Muscle layer of duodenum (tissue), 2 donors: ENCODE measurements at regions not wholly inside any gene's neighbourhood (a gene's known extent, or its start where the extent isn't known, plus 50 kb on each side); places are given as distances from the start of the nearest gene placed in this dataset.

Source experiments
- H3K27ac ChIP-seq: one replicate; pipeline ENCODE4 v1.7.0; 2013; ENCODE audit warnings: mild to moderate bottlenecking, low read length
- H3K27me3 ChIP-seq: one replicate; pipeline ENCODE4 v1.7.0; 2013; ENCODE audit warnings: low read depth, mild to moderate bottlenecking, control low read depth, low read length
- H3K36me3 ChIP-seq, 2 donors: one replicate each; pipeline ENCODE4 v1.7.0; 2013; ENCODE audit warnings: low read length in 2 of 2, control low read depth in 1 of 2, mild to moderate bottlenecking in 1 of 2; ENCODE audit not compliant: insufficient read depth in 2 of 2, control insufficient read depth in 1 of 2
- H3K4me1 ChIP-seq, 2 donors: one replicate each; pipeline ENCODE4 v1.7.0; 2013; ENCODE audit warnings: low read length in 2 of 2, mild to moderate bottlenecking in 2 of 2, control low read depth in 1 of 2, moderate library complexity in 1 of 2; ENCODE audit not compliant: insufficient read depth in 2 of 2, control insufficient read depth in 1 of 2
- H3K4me3 ChIP-seq, 2 donors: one replicate each; pipeline ENCODE4 v1.7.0; 2013; ENCODE audit warnings: low read length in 2 of 2, low read depth in 1 of 2, mild to moderate bottlenecking in 1 of 2
- H3K9me3 ChIP-seq, 2 donors: one replicate each; pipeline ENCODE4 v1.7.0; 2013; ENCODE audit warnings: low read length in 2 of 2, control low read depth in 1 of 2, mild to moderate bottlenecking in 1 of 2; ENCODE audit not compliant: control insufficient read depth in 1 of 2
- donor health status: healthy.

DNA sequence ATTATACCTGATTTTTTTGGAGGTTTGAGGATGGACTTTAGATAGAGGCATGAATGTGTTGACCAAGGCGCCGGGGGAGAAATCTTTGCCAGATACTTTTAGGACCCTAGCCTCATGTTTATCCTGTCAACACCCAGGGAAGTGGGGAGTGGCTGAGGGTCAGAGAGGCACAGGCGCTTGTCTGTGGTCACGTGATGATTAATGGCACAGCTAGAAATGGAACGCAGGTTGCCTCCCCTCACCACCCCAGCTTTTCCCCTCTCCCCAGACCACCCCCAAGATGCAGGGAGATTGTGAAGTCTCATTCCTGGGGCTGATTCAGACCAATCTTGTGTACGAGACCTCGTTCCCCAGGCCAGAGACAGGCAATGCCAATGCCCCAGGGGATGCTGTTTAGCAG is 218.4 kb upstream of the LINGO1 start:
- Histone ChIP-seq H3K27me3 (peaks cover 4% of the 10 kb centered on the region), H3K4me3 (no peak overlapping the region), H3K27ac (no peak overlapping the region), H3K36me3 (no peaks in the 10 kb centered on the region), H3K4me1 (no peaks in the 10 kb centered on the region), H3K9me3 (peaks cover 6 to 8% of the 10 kb centered on the region in 2 donors)

DNA sequence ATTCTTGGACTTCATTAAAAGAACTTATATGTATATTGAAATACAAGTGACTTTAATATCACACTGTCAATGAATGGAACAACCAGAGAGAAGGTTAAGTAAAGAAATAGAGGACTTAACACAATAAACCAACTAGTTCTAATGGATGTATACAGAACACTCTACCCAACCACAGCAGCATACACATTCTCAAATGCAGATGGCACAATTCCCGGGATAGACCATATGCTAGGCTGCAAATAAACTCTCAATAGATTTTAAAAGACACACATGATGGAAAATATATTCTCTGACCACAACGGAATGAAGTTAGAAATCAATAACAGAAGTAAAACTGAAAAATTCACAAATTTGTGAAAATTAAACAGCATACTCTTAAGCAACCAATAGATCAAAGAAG is 214.3 kb upstream of the LINGO1 start:
- Histone ChIP-seq H3K4me1 (no peaks in the 10 kb centered on the region), H3K36me3 (no peaks in the 10 kb centered on the region), H3K9me3 (peaks cover 6 to 14% of the 10 kb centered on the region in 2 donors), H3K27me3 (peaks cover 4% of the 10 kb centered on the region), H3K27ac (no peak overlapping the region), H3K4me3 (no peak overlapping the region)

DNA sequence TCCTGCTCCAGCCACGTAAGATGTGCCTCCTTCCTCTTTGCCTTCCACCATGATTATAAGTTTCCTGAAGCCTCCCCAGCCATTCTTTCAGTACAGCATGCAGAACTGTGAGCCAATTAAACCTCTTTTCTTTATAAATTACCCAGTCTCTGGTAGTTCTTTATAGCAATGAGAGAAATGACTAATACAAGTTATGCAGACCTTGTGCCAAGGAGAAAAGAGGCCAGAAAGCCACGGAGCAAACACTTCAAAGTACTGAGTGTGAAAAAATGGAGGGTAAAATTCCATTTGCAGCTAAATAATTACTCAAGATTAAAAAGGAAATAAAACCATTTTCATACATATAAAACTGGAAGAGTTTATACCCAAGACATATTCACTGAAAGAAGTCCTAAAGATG is 213.6 kb upstream of the LINGO1 start:
- Histone ChIP-seq H3K36me3 (no peaks in the 10 kb centered on the region), H3K27me3 (peaks cover 2% of the 10 kb centered on the region), H3K9me3 (peaks cover 6 to 14% of the 10 kb centered on the region in 2 donors), H3K4me1 (no peaks in the 10 kb centered on the region), H3K27ac (no peak overlapping the region), H3K4me3 (no peak overlapping the region)

DNA sequence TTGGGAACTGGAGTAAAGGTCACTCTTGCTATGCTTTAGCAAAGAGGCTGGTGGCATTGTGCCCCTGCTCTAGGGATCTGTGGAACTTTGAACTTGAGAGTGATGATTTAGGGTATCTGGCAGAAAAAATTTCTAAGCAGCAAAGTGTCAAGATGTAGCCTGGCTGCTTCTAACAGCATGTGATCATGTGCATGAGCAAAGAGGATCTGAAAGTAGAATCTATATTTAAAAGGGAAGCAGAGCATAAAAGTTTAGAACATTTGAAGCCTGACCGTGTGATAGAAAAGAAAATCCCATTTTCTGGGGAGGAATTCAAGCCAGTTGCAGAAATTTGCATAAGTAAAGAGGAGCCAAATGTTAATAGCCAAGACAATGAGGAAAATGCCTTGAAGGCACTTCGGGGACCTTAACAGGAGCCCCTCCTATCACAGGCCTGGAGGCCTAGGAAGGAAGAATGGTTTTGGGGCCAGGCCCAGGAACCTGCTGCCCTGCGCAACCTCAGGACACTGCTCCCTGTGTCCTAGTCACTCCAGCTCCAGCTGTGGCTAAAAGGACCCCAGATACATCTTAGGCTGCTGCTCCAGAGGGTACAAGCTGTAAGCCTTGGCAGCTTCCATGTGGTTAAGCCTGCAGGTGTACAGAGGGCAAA is 212.2 kb upstream of the LINGO1 start:
- H3K36me3 ChIP-seq: no peaks in the 10 kb centered on the region
- H3K9me3 ChIP-seq: peaks cover under 1 to 6% of the 10 kb centered on the region in 2 donors
- H3K27ac ChIP-seq: no peak overlapping the region
- H3K4me3 ChIP-seq: no peak overlapping the region
- H3K4me1 ChIP-seq: no peaks in the 10 kb centered on the region
- H3K27me3 ChIP-seq: no peaks in the 10 kb centered on the region

DNA sequence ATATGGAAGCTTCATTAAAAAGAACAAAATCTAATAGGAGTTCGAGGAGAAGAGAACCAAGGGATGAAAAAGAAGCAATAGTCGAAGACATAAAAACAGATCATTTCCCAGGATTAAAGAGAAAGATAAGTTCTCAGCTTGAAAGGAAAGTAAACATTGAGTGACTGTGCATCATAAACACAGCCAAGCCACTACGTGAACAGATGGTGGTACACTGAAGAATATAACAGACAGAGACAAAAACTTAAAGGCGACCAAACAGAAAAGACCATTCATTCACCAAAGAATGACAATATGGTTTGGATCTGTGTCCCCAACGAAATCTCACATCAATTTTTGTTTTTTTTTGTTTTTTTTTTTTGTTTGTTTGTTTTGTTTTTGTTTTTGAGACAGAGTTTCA is 210.8 kb upstream of the LINGO1 start:
- Histone ChIP-seq H3K9me3 (peaks cover 0 to 6% of the 10 kb centered on the region in 2 donors), H3K27me3 (no peaks in the 10 kb centered on the region), H3K36me3 (no peaks in the 10 kb centered on the region), H3K27ac (no peak overlapping the region), H3K4me3 (no peak overlapping the region), H3K4me1 (no peaks in the 10 kb centered on the region)

DNA sequence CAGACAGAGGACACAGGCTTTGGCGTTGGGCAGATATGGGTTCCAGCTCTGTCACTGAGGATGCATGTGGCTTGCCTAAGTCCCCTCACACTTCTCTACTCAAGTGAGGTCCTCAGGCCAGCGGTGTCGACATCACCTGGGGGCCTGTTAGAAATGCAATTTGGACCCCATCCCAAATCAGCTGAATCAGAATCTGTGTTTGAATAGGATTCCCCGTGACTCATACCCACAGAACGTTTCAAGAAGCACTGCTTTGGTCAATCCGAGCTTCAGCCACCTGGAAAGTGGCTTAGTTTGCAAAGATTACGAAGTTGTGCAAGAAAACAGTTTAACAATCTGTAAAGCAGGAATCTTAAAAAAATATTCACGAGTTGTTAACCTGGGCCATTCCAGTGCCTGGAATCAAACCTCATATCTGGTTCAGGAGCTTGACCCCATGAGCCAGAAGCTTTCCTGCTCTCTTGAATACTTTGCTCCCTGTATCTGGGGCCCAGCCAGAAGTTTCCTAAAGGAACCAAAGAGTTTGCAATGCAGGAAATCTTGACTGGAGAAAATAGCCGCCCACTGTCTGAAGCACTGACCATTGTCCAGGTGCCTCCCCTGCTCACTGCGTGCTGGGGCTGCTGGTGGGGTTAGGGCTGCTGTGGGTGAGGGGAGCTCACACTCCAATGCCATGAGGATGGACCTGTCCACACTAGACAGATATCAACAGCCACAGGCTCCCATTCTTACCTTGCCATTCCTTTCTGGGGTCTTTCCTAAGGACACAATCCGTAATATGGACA is 208.5 kb upstream of the LINGO1 start:
- Histone ChIP-seq H3K36me3 (no peaks in the 10 kb centered on the region), H3K9me3 (peaks cover 0 to 6% of the 10 kb centered on the region in 2 donors), H3K4me1 (no peaks in the 10 kb centered on the region), H3K4me3 (no peak overlapping the region), H3K27ac (no peak overlapping the region), H3K27me3 (no peaks in the 10 kb centered on the region)

DNA sequence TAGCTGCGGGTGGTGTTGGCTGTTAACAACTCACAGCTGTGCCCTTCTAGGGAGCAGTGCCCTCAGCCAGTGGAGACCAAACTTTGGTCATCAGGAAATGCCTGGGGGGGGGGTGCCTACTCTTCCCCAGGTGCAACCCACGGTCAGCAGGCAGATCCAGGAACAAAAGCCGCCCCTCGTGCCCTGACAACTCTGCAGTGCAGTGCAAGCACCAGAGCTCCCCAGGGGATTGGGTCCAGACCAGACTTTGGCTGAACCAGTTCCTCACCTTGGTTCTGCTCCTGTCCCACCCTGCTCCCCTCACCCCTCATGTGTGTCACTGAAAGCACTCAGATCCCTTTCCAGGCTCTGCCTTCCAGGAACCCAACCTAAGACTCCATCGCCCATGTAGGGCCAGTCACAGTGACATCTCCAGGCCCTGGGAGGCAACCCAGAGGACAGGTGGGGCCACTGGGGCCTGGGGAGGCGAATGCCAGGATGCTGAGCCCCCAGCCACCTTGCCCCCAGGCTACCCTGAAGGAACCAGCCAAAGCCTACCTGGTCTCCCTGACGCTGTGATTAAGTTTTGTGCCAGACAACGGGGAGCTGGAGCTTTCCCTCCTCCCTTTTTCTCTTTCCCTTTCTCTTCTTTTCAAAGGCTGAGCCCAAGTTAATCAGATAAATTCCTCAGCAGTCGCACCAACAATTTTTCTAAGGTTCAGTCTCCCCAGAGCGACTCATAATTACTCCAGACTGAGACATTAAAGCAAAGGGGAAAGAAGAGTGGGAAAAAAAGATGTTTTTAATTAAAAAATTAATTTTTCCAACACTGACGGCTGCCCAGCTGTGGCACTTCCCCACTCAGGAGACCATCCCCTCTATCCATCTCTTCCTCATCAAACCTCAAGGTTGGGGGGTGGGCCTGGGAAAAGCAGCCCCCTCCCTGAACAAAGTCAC is 207.5 kb upstream of the LINGO1 start:
- H3K4me3 ChIP-seq: no peak overlapping the region
- no peaks in the 10 kb centered on the region for H3K27me3 ChIP-seq
- no peaks in the 10 kb centered on the region for H3K4me1 ChIP-seq
- H3K27ac ChIP-seq: no peak overlapping the region
- no peaks in the 10 kb centered on the region for H3K36me3 ChIP-seq
- peaks cover 0 to 2% of the 10 kb centered on the region in 2 donors for H3K9me3 ChIP-seq

DNA sequence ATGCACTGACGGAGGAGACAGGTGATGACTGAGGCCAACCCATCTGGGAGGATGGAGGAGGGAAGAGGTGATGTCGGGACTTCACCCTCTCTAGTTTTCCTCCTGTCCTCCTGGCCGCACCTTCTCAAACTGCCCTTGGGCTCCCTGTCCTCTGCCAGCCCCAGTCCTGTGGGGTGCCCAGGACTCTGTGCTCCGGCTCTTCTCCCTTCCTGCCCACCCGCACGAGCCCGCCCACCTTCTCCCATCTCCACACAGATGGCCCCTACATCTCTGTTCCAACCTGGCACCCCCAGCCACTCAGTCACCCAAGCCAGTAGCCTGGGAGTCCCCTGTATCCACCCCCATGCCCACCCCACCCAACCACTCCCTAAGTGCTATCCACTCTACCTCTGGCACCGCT is 206.7 kb upstream of the LINGO1 start:
- H3K36me3 ChIP-seq: no peaks in the 10 kb centered on the region
- H3K27me3 ChIP-seq: no peaks in the 10 kb centered on the region
- no peaks in the 10 kb centered on the region for H3K9me3 ChIP-seq
- H3K27ac ChIP-seq: no peak overlapping the region
- H3K4me1 ChIP-seq: no peaks in the 10 kb centered on the region
- H3K4me3 ChIP-seq: no peak overlapping the region

DNA sequence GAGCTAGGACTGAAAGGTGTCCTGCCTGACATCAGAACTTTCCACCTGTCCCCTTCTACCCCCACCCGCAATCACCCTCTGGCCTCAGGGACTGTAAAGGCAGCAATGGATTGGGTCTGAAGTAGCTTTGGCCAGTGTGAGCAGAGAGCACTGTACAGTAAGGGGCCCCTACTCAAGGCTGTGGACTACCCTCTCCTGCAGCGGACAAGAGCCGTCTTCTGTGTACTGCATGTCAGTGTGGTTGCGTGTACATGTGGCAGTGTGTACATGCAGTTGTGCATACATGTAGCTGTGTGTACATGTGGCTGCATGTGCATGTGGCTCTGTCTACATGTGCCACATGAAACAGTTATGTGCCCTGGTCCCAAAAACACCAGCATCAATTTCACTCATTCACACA is 205.9 kb upstream of the LINGO1 start:
- no peaks in the 10 kb centered on the region for H3K9me3 ChIP-seq
- no peaks in the 10 kb centered on the region for H3K36me3 ChIP-seq
- H3K4me3 ChIP-seq: no peak overlapping the region
- H3K27me3 ChIP-seq: no peaks in the 10 kb centered on the region
- no peak overlapping the region for H3K27ac ChIP-seq
- no peaks in the 10 kb centered on the region for H3K4me1 ChIP-seq

DNA sequence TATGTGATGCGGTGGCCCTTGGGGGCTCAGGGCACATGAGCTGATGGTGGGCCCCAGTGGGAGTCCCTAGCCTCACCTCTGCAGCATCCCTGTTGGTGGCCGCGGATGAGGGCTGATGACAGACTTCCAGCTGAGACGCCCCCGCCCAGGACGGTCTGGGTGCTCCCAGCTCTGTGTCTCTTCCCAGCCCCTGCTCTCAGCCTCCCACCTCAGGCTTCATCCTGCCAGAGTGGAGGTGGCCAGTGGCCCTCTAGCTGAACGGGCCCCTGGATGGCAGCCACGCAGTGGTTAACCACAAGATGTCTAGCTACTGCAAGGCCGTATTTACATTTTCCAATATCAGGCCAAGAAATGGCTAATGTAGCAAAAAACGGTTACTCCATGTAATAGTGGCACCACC is 205.3 kb upstream of the LINGO1 start:
- Histone ChIP-seq H3K27ac (no peak overlapping the region), H3K9me3 (no peaks in the 10 kb centered on the region), H3K27me3 (no peaks in the 10 kb centered on the region), H3K36me3 (no peaks in the 10 kb centered on the region), H3K4me3 (no peak overlapping the region), H3K4me1 (no peaks in the 10 kb centered on the region)

DNA sequence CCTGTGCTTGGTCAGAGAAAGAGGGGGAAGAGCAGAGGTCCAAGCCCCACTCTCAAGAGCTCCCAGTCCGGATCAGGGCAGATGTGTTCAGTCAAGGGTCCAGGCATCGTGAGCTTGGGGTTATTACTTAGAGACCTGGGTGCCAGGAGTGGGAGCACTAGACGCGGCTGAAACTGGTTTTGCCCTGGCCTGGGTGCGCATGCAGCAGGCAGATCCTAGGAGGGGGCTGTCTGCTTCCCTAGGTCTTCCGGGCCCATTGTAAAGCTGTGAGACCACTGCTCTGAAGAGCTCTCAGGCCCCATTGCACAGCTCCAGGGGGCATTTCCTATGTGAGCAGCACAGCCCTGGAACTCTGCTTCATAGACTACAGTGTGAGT is 204.9 kb upstream of the LINGO1 start:
- Histone ChIP-seq H3K27me3 (no peaks in the 10 kb centered on the region), H3K27ac (no peak overlapping the region), H3K4me1 (no peaks in the 10 kb centered on the region), H3K4me3 (no peak overlapping the region), H3K9me3 (no peaks in the 10 kb centered on the region), H3K36me3 (no peaks in the 10 kb centered on the region)
